ENCODE measurements at regions not wholly inside any gene's neighbourhood (a gene's known extent, or its start where the extent isn't known, plus 50 kb on each side); places are given as distances from the start of the nearest gene placed in this dataset.
A peak's percentile ranks its signal among the peaks of the same experiment; 100 is the strongest.

DNA sequence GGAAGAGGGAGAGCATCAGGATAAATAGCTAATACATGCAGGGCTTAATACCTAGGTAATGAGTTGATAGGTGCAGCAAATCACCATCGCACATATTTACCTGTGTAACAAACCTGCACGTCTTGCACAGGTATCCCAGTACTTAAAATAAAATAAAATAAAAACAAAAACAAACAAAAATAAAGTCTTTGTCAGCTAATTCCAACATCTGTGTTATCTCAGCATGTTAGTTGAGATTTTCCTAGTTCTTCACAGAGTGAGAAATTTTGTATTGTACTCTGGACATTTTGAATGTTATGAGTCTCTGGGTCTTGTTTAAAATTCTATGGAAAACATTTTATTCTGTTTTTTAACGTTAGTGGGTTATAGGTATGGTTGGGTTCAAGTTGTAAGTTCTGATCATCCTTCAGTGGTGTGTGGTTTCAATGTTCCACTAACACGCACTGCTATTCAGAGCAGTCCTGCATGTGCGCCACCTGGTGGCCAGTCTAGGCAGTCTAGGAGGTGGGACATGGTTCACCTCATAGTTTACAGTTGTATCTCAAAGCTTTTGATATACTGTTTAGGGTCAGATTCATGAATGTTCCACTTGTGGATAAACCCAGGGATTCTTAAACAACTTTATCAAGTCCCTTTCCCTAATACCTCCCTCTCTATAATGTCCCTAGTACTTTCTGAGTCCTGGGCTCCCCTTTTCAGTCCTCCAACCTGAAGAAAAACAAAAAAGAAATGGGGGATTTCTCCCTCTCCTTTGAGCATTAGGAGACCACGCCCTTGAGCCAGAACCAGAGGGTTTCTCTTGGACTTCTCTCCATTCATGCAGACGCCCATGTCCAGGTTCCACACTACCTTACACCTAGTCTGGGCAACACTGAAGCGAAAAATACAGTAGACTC lies 213.4 kb upstream of the GATA6 start:
- TF ChIP-seq, protein P1, sequence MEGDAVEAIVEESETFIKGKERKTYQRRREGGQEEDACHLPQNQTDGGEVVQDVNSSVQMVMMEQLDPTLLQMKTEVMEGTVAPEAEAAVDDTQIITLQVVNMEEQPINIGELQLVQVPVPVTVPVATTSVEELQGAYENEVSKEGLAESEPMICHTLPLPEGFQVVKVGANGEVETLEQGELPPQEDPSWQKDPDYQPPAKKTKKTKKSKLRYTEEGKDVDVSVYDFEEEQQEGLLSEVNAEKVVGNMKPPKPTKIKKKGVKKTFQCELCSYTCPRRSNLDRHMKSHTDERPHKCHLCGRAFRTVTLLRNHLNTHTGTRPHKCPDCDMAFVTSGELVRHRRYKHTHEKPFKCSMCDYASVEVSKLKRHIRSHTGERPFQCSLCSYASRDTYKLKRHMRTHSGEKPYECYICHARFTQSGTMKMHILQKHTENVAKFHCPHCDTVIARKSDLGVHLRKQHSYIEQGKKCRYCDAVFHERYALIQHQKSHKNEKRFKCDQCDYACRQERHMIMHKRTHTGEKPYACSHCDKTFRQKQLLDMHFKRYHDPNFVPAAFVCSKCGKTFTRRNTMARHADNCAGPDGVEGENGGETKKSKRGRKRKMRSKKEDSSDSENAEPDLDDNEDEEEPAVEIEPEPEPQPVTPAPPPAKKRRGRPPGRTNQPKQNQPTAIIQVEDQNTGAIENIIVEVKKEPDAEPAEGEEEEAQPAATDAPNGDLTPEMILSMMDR (conservative IDR thresholded peaks at IDR 0.05; ENCODE audit: low read length) = peak; percentile 98
- TF ChIP-seq EZH2phosphoT487 (IDR thresholded peaks at IDR 0.05; ENCODE audit: borderline replicate concordance) = no peak
